K562 (cell line): ENCODE measurements at regions not wholly inside any gene's neighbourhood (a gene's known extent, or its start where the extent isn't known, plus 50 kb on each side); places are given as distances from the start of the nearest gene placed in this dataset.

Source experiments
- BMI1 ChIP-seq: fragments of 150-350 bp; IDR thresholded peaks from 2 replicates; pipeline ENCODE4 v1.6.1; 2014; ENCODE audit warnings: low read length
- ESRRA ChIP-seq: fragments of 450-650 bp; IDR thresholded peaks from 2 replicates; pipeline ENCODE4 v1.6.1; 2014; ENCODE audit warnings: low read depth, mild to moderate bottlenecking, moderate library complexity, borderline replicate concordance
- POLR3A ChIP-seq: IDR thresholded peaks from 2 replicates; pipeline ENCODE4 v1.6.1; 2011; ENCODE audit warnings: borderline replicate concordance, mild to moderate bottlenecking, moderate library complexity; ENCODE audit not compliant: insufficient read length, insufficient read depth; ENCODE audit errors: extremely low read depth
- RHOXF2B ChIP-seq: fragments of 250-450 bp; sonication (Bioruptor Pico); conservative IDR thresholded peaks from 2 replicates; pipeline ENCODE4 v1.5.1; 2021
- SMAD1 ChIP-seq: fragments of 150-350 bp; IDR thresholded peaks from 2 replicates; pipeline ENCODE4 v1.6.1; 2014; ENCODE audit warnings: low read length, low read depth; ENCODE audit not compliant: partially characterized antibody
- SMARCC2 ChIP-seq: fragments of 450-650 bp; IDR thresholded peaks from 2 replicates; pipeline ENCODE4 v1.6.1; 2017; ENCODE audit warnings: antibody characterized with exemption, moderate library complexity, mild to moderate bottlenecking, low read depth
- SMC3 ChIP-seq: conservative IDR thresholded peaks from 2 replicates; pipeline ENCODE4 v1.6.1; 2011; ENCODE audit warnings: low read depth, low read length, improper control_type of control experiment; ENCODE audit not compliant: insufficient read depth
- TBL1XR1 ChIP-seq, 2 experiments: IDR thresholded peaks; 2 replicates each; pipeline ENCODE4 v1.6.1; 2012; ENCODE audit warnings: improper control_type of control experiment in 2 of 2, low read length in 2 of 2, mild to moderate bottlenecking in 1 of 2
- TEAD4 ChIP-seq, 2 experiments: sonication (generic) in 1 of 2; formaldehyde crosslinking in 1 of 2; IDR thresholded peaks; 2 replicates each; pipeline versions ENCODE4 v1.6.1 to v1.8.0; 2012 to 2022; ENCODE audit warnings: borderline replicate concordance in 1 of 2, inconsistent platforms in 1 of 2, low read length in 1 of 2, mild to moderate bottlenecking in 1 of 2, missing genetic modification reagents in 1 of 2
- ZFP36 ChIP-seq: fragments of 150-350 bp; IDR thresholded peaks from 2 replicates; pipeline ENCODE4 v1.6.1; 2018; ENCODE audit warnings: low read length, low read depth; ENCODE audit not compliant: partially characterized antibody
- TF ChIP-seq, protein P1 (sequence below), 3 experiments: IDR thresholded peaks in 2 of 3; conservative IDR thresholded peaks in 1 of 3; 2 replicates each; pipeline ENCODE4 v1.5.1; 2011 to 2012; ENCODE audit warnings: low read length in 3 of 3, mild to moderate bottlenecking in 3 of 3, control low read depth in 2 of 3, improper control_type of control experiment in 1 of 3, inconsistent platforms in 1 of 3, low read depth in 1 of 3, mixed read lengths in 1 of 3, moderate library complexity in 1 of 3; ENCODE audit not compliant: insufficient read depth in 2 of 3

DNA sequence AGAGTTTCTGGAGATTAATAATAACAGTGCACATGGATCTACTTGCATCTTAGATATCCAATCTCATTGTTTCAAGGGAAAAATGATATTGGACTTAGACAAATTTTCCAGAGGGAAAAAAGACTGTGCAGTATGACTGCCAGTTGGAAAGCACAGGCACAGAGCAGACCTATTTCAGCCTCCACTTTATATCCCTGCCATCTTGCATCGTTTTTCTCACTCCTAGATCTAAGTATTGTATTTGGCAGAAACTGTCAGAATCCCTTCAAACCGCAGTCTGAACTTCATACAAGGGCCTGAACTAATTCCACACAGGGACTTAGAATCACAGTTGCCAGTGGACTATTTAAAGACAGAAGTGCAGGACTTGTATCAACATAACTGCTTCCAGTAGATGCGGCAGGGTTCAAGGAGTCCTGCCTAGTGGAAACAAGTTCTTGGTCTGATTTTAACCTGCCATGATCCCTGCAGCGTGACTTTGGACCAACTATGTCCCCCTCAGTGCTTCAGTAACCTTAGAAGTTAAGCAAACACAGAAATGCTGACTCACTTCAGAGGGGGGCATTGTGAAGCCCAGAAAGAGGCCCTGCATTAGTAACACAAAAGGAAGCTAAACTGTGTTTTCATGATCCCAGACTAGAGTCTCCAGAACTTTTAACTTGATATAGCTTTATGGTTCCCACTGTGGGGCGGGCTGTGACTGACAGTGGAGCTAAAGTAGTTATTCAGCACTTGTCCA is 95.7 kb upstream of the PALS2 start:
- TF ChIP-seq BMI1, result no peak
- TF ChIP-seq POLR3A, result no peak
- no peak for TF ChIP-seq RHOXF2B (CRISPR knock-in tag)
- TF ChIP-seq, protein P1, sequence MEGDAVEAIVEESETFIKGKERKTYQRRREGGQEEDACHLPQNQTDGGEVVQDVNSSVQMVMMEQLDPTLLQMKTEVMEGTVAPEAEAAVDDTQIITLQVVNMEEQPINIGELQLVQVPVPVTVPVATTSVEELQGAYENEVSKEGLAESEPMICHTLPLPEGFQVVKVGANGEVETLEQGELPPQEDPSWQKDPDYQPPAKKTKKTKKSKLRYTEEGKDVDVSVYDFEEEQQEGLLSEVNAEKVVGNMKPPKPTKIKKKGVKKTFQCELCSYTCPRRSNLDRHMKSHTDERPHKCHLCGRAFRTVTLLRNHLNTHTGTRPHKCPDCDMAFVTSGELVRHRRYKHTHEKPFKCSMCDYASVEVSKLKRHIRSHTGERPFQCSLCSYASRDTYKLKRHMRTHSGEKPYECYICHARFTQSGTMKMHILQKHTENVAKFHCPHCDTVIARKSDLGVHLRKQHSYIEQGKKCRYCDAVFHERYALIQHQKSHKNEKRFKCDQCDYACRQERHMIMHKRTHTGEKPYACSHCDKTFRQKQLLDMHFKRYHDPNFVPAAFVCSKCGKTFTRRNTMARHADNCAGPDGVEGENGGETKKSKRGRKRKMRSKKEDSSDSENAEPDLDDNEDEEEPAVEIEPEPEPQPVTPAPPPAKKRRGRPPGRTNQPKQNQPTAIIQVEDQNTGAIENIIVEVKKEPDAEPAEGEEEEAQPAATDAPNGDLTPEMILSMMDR (IDR thresholded peaks at IDR 0.05 in 2 of 3, conservative IDR thresholded peaks at IDR 0.05 in 1 of 3; ENCODE audit: insufficient read depth in 2 of 3, low read depth in 1 of 3, low read length in 3 of 3), result no peak
- no peak for TF ChIP-seq SMAD1
- no peak for TF ChIP-seq ZFP36
- TF ChIP-seq SMARCC2, result no peak
- no peak for TF ChIP-seq ESRRA
- no peak for TF ChIP-seq TEAD4 (IDR thresholded peaks at IDR 0.05; ENCODE audit: low read length)
- TF ChIP-seq TEAD4 (CRISPR knock-in tag; IDR thresholded peaks at IDR 0.05; ENCODE audit: borderline replicate concordance), result no peak
- TF ChIP-seq TBL1XR1 (IDR thresholded peaks at IDR 0.05; ENCODE audit: low read length in 2 of 2), result no peak
- TF ChIP-seq SMC3, result no peak
